NCI-H187 (cell line): ENCODE measurements at regions not wholly inside any gene's neighbourhood (a gene's known extent, or its start where the extent isn't known, plus 50 kb on each side); places are given as distances from the start of the nearest gene placed in this dataset.
"Not testable (repeated sequence)": the region's sequence is repeated elsewhere in the genome, so short reads cannot be mapped to it uniquely, and the experiment has no call there.

Experiments
- DNase-seq, 2 experiments: peaks; one replicate each; lab custom pipeline; 2025; lab: John Stamatoyannopoulos, UW

DNA sequence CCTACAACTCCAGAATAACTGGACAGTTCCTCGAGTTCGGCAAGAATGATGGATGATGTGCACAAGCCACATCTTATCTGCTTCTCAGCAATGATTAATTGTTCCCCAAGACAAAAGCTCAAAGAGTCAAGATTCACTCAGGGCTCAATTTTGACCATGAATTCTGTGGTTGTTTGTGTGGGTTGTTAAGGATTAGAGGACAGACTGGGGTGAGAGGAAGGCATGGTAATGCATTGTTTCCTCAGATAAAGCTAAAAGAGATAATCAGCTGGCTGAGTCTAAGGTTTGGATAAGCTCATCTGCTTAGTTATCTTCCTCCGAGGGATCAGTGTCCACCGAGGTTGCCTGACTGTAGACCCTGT is 161.0 kb downstream of the CPEB2 start:
- DNase-seq: no peak

DNA sequence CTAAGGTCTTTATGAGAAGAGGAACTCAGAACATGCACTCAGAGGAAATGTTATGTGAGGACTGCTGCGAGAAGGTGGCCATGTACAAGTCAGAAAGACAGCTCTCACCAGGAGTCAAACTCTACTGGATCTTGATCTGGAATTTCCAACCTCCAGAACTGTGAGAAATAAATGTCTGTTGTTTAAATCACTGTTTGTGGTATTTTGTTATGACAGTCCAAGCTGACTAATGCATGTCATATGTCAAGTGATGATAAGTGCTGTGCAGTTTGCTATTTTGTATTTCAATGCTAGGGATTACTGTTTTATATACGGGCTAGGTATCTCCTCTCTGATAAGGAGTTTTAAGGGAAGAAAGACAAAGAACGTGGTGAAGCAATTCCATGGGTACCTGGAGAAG is 162.3 kb downstream of the CPEB2 start:
- no peak for DNase-seq

DNA sequence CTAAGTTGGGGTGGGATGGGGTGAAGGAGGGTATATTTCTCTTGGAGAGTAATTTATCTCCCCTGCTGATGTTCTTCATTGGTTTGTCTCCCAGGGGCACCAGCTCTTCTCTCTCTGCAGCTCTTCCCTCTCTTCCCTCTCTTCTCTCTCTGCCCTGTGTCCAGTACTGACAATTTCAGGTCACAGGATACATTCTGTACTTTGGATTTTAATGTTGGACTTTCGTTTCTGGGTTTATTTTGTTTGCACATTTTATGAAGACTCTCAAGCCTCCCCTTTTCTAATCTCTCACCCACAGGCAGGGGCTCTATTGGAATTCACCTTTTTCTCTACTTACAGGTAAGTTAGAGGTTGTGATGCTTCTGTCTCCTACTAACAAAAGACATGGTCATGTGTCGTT is 165.5 kb downstream of the CPEB2 start:
- no peak for DNase-seq

DNA sequence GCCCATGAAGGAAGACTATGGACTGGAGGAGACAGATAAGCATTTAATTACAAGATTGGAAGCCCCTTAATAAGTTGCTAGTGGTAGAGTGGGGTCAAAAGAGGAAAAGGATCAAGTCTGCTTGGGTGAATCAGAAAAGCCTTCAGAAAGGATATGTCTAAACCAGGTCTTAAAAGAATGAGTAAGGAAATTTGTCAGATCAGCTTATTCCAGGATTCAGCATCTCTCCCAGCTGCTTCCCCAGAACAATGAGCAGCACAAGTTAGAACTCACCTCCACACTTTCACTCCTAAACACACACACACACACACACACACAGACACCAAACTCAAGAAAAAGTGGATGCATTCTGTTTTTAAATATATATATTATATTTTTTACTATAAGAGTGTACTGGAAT is 166.5 kb downstream of the CPEB2 start:
- DNase-seq: no peak

DNA sequence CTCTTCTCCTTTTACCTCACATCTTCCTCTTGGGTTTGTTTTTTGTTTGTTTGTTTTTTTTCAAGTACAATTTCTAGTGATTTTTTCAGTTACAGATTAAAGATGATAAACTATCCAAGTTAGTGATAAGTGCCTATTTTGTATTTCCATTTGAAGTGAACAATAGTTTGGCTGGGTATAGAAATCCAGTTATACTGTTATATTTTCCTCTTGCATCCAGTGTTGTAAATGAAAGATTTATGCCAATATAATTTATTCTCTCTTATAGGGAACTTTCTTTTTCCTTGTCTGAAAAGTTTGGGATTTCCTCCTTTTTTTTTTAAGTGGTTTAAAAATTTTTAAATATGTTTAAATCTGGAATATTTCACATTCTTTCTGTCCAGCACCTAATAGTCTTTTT is 169.4 kb downstream of the CPEB2 start:
- DNase-seq: no peak

DNA sequence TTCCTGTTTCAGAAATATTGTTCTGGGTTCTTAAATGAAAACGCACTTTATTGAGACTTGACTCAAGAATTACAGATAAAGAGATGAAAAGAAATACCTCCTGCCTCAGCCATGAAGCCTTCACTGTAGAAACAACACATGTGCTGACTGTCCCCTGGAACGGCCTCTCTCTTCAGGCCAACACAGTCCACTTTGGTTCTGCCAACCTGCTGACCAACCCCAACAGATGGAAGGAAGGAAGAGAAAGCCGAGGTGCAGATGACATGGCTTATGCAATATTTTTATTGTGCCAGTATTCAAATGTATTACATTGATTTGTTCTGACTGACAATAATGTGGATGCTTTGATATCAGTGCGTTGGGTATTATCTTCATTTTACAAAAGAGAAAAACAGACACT is 171.0 kb downstream of the CPEB2 start:
- no peak for DNase-seq

DNA sequence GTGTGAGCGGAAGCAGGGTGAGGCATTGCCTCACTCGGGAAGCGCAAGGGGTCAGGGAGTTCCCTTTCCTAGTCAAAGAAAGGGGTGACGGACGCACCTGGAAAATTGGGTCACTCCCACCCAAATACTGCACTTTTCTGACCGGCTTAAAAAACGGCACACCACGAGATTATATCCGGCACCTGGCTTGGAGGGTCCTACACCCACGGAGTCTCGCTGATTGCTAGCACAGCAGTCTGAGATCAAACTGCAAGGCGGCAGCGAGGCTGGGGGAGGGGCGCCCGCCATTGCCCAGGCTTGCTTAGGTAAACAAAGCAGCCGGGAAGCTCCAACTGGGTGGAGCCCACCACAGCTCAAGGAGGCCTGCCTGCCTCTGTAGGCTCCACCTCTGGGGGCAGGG is 171.9 kb downstream of the CPEB2 start:
- not testable (repeated sequence) for DNase-seq

DNA sequence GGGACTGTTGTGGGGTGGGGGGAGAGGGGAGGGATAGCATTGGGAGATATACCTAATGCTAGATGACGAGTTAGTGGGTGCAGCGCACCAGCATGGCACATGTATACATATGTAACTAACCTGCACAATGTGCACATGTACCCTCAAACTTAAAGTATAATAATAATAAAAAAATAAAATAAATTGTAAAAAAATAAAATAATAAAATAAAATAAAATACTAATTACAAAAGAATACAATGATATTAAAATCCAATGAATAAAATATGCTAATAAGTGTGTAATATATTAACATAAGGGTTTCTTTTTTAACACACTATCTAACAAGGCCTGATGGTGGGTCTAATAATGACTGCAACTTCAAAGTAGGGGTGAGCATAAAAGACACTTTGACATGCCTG is 177.6 kb downstream of the CPEB2 start:
- not testable (repeated sequence) for DNase-seq

DNA sequence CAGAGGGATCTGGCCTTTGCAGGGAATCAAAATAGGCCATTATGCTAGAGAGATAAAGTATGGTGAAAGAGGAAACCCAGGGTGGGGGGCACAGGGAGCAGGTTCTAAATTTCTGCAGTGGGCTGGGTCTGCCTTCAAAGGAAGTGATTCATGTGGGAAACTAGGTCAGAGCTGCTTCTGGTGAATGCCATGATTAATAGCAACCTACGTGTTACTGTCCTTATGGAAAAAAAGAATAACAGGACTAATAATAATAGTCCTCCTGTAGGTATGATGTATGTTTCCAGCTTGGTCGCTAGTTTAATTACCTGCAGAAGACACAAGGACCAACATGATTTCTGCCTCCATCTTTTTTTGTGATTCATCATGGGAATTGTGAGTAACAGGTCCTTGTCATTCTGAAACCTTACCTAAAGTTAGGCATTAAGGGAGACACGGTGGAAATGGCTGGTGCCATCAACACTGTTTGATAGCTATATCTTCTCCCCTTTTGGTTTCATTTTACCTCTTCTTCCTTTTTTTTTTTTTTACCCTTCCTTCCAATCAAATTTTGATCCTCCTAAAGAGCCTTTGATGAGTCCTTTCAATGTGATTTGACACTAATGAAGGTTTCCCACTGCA is 180.4 kb downstream of the CPEB2 start:
- DNase-seq: no peak

DNA sequence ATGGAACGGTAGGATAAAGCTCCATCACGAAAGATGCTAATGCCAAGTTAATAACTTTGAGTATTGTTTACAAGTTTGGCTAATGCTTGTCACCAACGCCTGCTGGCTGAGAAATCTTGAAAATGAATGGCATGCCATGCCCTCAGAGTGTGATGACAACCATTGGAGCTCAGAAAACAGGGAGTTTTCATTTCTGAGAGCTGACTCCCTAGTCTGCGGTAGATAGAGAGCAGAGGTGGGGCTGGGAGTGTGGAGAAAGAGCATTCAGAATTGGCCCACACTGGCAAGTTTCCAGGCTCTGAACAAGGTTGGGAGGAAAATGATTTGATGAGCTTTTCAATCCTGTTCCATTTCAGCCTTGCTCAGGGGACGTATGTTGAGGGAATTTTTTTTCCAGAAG is 183.9 kb downstream of the CPEB2 start:
- DNase-seq: no peak

DNA sequence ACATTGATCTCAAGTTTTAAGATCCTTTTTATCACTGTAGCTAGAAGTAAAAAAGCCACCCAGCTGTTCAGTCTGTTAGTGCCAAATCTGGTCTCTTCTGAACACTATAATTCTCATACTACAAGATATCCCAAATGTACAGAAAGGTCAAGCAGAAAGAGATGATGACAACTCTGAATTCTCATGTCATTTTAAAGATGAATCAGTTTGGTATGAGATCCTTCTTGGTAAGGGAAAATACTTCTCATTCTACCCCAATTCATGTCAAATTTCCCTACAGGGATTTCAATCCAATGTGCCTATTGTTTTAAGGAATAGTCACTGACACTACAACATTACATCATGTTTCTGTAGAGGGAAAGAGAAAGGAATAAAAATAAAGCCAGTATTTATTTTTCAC is 184.5 kb downstream of the CPEB2 start:
- no peak for DNase-seq

DNA sequence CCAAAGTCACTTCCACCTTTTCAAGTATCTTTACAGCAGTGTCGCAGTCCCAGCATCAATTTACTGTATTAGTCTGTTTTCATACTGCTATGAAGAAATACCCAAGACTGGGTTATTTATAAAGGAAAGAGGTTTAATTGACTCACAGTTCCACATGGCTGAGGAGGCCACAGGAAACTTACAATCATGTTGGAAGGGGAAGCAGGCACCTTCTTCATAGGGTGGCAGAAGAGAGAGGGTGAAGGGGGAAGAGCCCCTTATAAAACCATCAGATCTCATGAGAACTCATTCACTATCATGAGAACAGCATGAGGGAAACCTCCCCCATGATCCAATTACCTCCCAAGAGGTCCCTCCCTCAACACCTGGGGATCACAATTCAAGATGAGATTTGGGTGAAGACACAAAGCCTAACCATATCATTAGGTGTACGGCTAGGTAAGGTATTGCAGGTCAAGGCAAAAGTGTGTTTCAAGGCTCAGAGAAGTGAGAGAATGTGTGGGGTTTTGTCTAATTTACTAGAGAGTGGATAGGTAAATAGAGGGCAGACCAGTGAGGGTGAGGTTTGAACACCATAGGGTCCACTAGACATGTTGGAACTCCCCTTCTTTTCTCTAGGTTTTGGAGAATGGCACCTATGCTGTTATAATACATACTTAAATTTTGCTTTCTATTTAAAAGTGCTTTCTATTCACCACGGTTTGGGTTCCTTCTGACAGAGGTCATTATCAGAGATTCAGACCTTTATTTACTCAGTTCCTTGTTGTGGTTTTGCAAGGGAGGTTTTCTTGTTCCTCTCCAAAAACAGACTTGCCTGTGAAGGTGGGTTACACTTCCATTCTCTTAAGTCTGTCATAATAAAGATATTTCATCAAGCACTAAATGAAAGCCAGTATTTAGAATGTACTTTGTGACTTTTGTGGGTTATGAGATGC is 186.6 kb downstream of the CPEB2 start:
- no peak for DNase-seq

DNA sequence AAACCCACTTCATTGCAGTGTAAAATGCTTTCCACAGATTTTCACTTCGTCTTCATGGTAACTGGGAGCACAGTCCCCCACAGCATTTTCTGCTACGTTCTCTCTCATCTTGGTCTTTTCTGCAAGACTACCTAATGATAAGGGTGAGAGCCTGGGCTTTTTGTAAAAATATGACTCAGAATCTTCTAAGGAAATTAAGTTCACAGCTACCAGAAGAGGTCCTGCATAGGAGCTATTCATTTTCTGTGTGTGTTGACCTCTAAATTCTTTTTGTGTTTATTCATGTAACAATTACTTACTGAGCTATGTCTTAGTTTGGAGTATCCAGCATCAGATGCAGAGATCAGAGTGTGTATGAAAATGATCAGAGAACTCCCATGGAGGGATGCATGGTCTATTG is 192.2 kb downstream of the CPEB2 start:
- DNase-seq: no peak

DNA sequence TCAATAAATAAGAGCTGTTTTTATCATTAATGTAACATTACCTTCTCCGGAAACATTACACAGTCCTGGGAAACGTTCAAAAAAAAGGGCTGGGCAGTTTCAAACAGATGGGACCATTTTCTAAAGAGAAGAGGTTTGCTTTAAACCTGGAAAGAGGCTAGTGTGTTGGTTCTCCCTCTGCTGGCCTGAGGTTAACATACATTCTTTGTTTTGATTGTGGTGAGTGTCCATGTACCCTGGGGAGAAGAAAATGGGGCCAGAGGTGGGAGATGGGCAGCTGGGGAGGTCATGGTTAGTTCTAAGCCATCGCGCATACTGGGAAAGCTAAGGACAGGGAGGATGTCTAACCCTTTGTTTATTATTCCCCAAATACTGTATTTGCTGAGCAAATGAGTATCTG is 194.7 kb downstream of the CPEB2 start:
- DNase-seq: no peak

DNA sequence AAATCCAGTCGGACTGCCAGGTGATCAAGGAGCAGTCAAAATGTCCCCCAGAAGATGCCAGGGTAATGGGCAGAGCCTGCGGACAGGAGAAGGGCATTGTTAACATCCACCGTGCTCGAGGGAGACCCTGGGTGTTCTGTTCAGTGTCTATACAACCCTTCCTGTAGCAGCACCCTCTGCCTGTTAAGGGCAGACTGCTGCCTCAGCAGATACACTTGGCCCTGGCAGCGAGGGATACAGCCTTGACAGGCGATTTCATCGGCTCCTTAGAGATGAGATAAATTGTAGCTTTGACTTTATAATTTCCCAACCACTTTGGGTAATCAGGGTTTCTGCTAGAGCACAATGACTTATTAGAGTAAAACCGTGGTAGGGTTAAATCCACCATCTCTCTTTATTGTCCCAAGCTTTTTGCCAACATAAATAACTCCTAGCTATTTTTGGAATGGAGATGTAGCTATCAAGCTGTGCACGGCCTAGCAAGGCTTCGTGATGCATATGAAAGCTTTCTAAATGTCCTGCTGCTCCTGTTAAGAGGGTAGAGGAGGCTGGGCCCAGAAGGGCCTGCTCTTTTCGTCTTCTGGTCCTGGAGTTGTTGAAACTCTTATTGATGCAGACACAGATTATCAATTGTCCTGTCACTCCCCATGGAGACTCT is 195.9 kb downstream of the CPEB2 start:
- DNase-seq: no peak

DNA sequence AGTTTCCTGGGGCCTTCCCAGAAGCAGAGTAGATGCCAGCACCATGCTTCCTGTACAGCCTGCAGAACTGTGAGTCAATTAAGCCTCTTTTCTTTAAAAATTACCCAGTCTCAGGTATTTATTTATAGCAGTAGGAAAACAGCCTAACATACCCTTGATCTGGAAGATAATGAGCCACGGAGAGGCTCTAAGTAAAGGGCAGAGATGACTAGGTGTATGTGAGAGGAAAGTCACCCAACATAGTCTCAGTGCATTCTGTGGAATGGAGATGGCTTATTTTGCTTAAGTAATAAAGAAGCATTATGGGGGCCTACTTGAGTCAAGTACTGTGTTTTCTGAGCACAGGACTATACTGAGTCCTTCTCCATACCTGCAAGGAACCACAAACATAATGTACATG is 199.5 kb downstream of the CPEB2 start:
- DNase-seq: no peak

DNA sequence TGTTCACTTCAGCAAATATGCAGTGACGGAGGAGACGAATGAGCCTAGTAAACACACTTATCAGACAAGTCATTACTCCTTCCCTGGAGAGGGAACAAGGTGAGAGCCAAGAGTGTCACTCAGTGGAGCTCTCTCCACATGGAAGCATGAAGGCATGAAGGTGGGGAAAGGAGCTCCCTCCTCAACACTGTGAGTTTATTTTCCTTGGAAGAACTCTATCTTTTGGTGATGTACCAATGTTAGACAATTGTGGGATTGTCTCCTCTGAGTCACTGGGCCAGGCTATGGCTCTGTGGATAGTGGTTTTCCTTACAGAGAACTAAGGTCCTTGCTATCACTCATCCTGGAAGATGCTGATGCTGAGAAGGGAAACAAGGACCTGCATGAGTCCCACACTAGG is 200.2 kb downstream of the CPEB2 start:
- no peak for DNase-seq

DNA sequence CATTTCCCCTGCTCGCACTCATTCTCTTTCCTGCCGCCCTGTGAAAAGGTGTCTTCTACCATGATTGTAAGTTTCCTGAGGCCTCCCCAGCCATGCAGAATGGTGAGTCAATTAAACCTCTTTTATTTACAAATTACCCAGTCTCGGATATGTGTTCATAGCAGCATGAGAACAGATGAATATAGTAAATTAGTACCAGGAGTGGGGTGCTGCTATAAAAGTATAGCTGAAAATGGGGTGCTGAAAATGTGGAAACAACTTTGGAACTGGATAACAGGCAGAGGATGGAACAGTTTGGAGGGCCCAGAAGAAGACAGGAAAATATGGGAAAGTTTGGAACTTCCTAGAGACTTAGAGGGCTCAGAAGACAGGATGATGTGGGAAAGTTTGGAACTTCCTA is 204.2 kb downstream of the CPEB2 start:
- DNase-seq: not testable (repeated sequence)

DNA sequence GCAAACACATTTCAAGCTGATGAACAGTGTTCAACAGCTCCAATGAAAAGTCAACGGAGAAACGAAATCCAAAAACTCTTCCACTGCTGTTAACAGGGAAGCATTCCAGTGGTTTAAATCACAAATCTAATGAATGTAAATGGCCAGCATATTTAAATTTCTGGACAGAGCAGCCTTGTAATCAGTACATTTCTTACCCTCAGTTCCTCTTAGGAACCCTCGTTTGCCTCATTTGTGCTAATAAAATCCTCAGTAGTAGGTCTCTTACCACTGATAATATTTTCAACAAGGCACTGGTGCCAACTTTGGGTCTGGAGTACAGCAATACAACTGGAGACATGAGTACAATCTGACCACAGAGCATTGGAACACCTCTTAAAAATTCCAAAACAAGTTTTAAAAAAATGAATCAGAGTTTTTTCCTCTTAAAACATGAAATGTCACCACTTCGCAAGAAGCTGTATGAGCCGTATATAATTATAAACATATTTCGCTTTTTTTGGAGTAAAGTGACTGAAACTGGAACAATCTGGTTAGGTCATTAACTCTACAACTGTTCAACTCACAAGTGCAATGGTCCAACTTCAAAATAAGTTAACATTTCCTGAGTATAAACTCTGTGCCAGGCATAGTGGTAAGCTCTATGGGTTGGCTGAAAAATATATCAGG is 211.2 kb downstream of the CPEB2 start:
- no peak for DNase-seq

DNA sequence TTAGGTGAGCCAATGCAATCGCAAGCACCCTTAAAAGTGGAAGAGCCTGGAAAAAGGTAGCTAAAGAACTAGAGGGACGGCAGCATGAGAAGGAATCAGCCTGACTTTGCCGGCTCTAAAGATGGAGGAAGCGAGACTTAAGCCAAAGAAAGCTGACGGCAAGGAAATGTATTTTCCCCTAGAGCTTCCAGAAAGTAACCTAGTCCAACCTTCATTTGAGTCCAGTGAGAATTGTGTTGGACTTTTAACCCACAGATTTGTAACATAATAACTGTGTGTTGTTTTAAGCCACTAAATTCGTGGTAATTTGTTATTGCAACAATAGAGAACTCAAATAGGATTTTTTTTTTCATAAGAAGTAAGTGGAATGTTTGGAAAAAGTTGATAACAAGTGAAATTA is 212.7 kb upstream of the C1QTNF7 start:
- DNase-seq: no peak

DNA sequence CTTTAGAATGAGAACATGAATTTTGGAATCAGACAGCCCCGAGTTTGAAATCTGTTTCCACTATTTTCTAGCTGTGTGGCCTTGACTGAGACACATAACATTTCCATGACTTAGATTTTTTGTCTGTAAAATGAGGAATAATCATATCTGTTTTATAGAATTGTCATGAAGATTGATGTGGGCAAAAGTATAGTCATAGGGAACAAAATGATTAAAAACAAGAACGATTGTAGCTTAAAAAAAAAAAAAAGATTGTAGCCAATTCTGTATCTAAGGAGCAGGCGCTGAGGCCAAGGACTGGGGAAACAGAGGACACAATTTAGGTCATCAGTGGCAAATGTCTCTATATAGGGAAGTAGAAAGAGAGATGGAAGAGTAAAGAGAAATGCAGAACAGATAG is 201.6 kb upstream of the C1QTNF7 start:
- no peak for DNase-seq

DNA sequence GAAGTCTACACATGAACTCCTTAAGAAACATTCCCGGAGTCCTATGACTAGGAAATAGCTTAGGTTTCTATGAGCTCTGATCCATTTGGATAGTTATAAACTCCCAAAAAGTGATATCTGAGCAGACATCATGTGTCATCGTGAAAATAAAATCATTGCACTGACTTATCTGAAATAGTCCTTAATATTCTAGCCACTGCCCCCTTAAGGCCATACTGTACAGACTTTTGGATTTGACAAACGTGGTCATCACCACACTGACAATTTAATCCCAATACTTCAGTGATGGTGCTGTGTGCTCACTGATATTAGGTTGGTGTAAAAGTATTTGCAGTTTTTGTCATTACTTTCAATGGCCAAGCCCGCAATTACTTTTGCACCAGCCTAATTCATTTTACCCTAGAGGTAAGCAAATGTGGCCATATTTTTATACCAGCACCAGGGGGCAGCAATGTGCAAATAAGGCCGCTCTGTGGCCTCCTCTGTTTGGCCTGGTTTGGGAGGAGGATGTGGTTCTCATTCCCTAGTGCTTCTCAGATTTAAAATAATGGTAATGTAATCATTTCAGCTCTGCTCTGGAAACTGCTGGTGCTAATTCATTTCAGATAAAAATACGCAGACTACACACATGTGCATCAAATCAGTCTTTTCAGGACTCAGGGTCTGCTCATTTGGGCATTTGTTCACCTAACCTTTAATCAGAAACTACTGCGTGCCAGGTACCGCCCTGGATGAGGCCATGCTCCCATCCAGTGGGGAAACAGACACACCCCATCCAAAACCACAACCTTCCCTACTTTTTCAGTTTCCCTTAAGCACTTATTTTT is 196.4 kb upstream of the C1QTNF7 start:
- DNase-seq: peak; percentile 43 to 55
